Psoas muscle (tissue), 7 donors: ENCODE measurements at regions not wholly inside any gene's neighbourhood (a gene's known extent, or its start where the extent isn't known, plus 50 kb on each side); places are given as distances from the start of the nearest gene placed in this dataset.
"Not testable (repeated sequence)": the region's sequence is repeated elsewhere in the genome, so short reads cannot be mapped to it uniquely, and the experiment has no call there.

ENCODE experiments used
- ATAC-seq, 4 donors: fragments of 200-7000 bp; cut with Tn5 transposase; one replicate each; pipeline ENCODE4 v1.9.1; 2020; ENCODE audit warnings: moderate library complexity in 3 of 4, mild to moderate bottlenecking in 2 of 4
- DNase-seq, 2 donors: peaks; one replicate each; pipeline ENCODE4 v3.0.0-alpha.2; 2020
- H3K27ac ChIP-seq: fragments of 200-600 bp; one replicate; pipeline ENCODE4 v1.8.0; 2022
- H3K27me3 ChIP-seq, 3 donors: fragments of 200-600 bp in 1 of 3; one replicate each; pipeline versions ENCODE4 v1.6.1 to v1.8.0; 2013 to 2022; ENCODE audit warnings: low read length in 2 of 3, mild to moderate bottlenecking in 2 of 3, moderate library complexity in 1 of 3; ENCODE audit not compliant: insufficient read depth in 3 of 3
- H3K36me3 ChIP-seq, 2 donors: fragments of 200-600 bp in 1 of 2; one replicate each; pipeline versions ENCODE4 v1.6.1 to v1.8.0; 2013 to 2022; ENCODE audit warnings: low read depth in 1 of 2, mild to moderate bottlenecking in 1 of 2, moderate library complexity in 1 of 2; ENCODE audit not compliant: insufficient read depth in 1 of 2
- H3K4me1 ChIP-seq: fragments of 200-600 bp; one replicate; pipeline ENCODE4 v1.8.0; 2022
- H3K4me3 ChIP-seq: fragments of 200-600 bp; one replicate; pipeline ENCODE4 v1.8.0; 2022; ENCODE audit warnings: mild to moderate bottlenecking
- H3K9me3 ChIP-seq: fragments of 200-600 bp; one replicate; pipeline ENCODE4 v1.8.0; 2022
- WGBS, 3 donors: extraction: QIAGEN DNeasy Blood & Tissue Kit; methylation state at CpG; one replicate each; pipeline versions ENCODE4 v1.1.6 to v1.1.7; 2013; 5-methylcytosine and 5-hydroxymethylcytosine counted together
- intact Hi-C, 2 donors: fragments of 100-400 bp; cut with DNase I; formaldehyde crosslinking; loops; one replicate each; pipeline versions ENCODE4 v1.11.0 to v1.14.2; 2022
- donor health status: healthy with polysubstance abuse.
- donor health status: DM: no; HTN: no; CAD: no; lungs with moderate emphysema.
- donor health status: Bipolar disorder and iron deficiency.
- donor health status: healthy.
- donor health status: DM: yes; HTN: yes; CAD: no.
- donor health status: DM: no; HTN: no; CAD: no.
- donor health status: DM: yes; HTN: yes; CAD: no.

DNA sequence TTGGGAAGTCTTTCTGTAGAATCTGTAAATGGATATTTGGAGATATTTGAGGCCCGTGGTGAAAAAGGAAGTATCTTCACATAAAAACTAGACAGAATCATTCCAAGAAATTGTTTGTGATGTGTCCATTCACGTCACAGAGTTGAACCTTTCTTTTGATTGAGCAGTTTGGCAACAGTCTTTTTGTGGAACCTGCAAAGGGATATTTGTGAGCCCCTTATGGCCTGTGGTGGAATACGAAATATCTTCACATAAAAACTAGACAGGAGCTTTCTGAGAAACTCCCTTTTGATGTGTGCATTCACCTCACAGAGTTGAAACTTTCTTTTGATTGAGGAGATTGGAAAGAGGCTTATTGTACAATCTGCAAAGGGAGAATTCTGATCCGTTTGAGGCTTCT is 2980.4 kb downstream of the TUBA3C start:
- ATAC-seq, H3K4me1 ChIP-seq, H3K27ac ChIP-seq, H3K27me3 ChIP-seq, H3K36me3 ChIP-seq, DNase-seq, H3K4me3 ChIP-seq, H3K9me3 ChIP-seq, intact Hi-C loops: not testable (repeated sequence)
- WGBS, 3 donors = 42 to 46% (median 45%) methylated on average over 4 of the region's 4 CpGs

DNA sequence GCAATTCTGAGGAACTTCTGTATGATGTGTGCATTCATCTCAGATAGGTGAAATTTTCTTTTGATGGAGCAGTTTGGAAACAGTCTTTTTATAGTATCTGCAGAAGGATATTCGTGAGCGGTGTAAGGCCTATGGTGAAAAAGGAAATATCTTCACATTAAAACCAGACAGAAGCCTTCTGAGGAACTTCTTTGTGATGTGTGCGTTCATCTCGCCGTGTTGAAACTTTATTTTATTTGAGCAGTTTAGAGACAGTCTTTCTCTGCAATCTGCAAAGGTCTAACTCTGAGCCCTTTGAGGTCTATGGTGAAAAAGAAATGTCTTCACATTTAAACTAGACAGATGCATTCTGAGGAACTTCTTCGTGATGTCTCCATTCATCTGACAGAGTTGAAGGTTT is 3021.0 kb downstream of the TUBA3C start:
- H3K4me1 ChIP-seq, H3K36me3 ChIP-seq, ATAC-seq, H3K9me3 ChIP-seq, H3K4me3 ChIP-seq, H3K27ac ChIP-seq, intact Hi-C loops, DNase-seq, H3K27me3 ChIP-seq: not testable (repeated sequence)
- WGBS, 3 donors = 55% methylated on average over 5 of the region's 6 CpGs

DNA sequence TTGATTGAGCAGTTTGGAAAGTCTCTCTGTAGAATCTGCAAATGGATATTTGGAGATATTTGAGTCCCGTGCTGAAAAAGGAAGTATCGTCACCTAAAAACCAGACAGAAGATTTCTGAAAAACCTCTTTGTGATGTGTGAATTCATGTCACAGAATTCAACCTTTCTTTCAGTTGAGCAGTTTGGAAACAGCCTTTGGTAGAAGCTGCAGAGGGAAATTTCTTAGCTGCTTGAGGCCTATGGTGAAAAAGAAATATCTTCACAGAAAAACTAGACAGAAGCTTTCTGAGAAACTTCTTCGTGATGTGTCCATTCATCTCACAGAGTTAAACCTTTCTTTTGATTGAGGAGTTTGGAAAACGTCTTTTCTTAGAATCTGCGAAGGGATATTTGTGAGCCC is 3022.7 kb downstream of the TUBA3C start:
- H3K4me1 ChIP-seq, ATAC-seq, H3K27ac ChIP-seq, H3K36me3 ChIP-seq, H3K27me3 ChIP-seq, H3K4me3 ChIP-seq, intact Hi-C loops, H3K9me3 ChIP-seq, DNase-seq: not testable (repeated sequence)
- WGBS, 3 donors = 32 to 51% (median 44%) methylated on average over 2 to 4 of the region's 5 CpGs

DNA sequence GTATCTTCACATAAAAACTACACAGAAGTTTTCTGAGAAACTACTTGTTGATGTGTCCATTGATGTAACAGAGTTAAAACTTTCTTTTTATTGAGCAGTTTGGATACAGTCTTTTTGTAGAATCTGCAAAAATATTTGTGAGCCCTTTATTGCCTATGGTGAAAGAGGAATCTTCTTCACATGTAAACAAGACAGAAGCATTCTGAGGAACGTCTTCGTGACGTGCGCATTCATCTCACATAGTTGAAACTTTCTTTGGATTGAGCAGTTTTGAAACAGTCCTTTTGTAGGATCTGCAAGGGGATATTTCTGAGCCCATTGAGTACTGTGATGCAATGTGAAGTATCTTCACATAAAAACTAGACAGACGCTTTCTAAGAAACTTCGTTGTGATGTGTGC is 3023.6 kb downstream of the TUBA3C start:
- ATAC-seq, H3K4me1 ChIP-seq, H3K4me3 ChIP-seq, intact Hi-C loops, H3K27ac ChIP-seq, H3K27me3 ChIP-seq, H3K36me3 ChIP-seq, H3K9me3 ChIP-seq: not testable (repeated sequence)
- 52 to 55% (median 55%) methylated on average over 4 to 5 of the region's 6 CpGs for WGBS, 3 donors
- DNase-seq = peak; percentile 6 to 39

- ATAC-seq, H3K27ac ChIP-seq, H3K36me3 ChIP-seq, H3K27me3 ChIP-seq, DNase-seq, intact Hi-C loops, H3K4me3 ChIP-seq, H3K4me1 ChIP-seq, H3K9me3 ChIP-seq: not testable (repeated sequence)
- WGBS, 3 donors = 71 to 72% (median 71%) methylated on average over 7 of the region's 8 CpGs
Measured at GRCh38 chr13:16152849-16153248, 3028.8 kb downstream of the TUBA3C start.

GRCh38 chr13:16151296-16151695 is 3030.3 kb downstream of the TUBA3C start:
- H3K9me3 ChIP-seq, H3K4me3 ChIP-seq, DNase-seq, H3K27ac ChIP-seq, intact Hi-C loops, H3K27me3 ChIP-seq, H3K4me1 ChIP-seq, ATAC-seq, H3K36me3 ChIP-seq: not testable (repeated sequence)
- WGBS, 3 donors = 54 to 67% (median 62%) methylated on average over 5 of the region's 7 CpGs

GRCh38 chr13:16149415-16149814 is 3032.2 kb downstream of the TUBA3C start:
- peaks cover 17% of the 10 kb centered on the region for H3K9me3 ChIP-seq
- H3K27me3 ChIP-seq, intact Hi-C loops, H3K36me3 ChIP-seq, ATAC-seq, H3K4me1 ChIP-seq, H3K27ac ChIP-seq, H3K4me3 ChIP-seq, DNase-seq: not testable (repeated sequence)
- WGBS, 3 donors = 72 to 80% (median 79%) methylated on average over 7 of the region's 10 CpGs

GRCh38 chr13:16145652-16146051 is 3036.0 kb downstream of the TUBA3C start:
- ATAC-seq, H3K4me1 ChIP-seq, H3K36me3 ChIP-seq, H3K27ac ChIP-seq, H3K4me3 ChIP-seq, intact Hi-C loops, H3K27me3 ChIP-seq, DNase-seq: not testable (repeated sequence)
- WGBS, 3 donors = 22 to 74% (median 28%) methylated on average over 1 to 3 of the region's 5 CpGs
- peaks cover 17% of the 10 kb centered on the region for H3K9me3 ChIP-seq

- intact Hi-C loops, ATAC-seq, H3K27ac ChIP-seq, H3K4me1 ChIP-seq, H3K27me3 ChIP-seq, DNase-seq, H3K36me3 ChIP-seq, H3K4me3 ChIP-seq: not testable (repeated sequence)
- WGBS, 3 donors = 54 to 62% (median 59%) methylated on average over 6 to 9 of the region's 10 CpGs
- peaks cover 17% of the 10 kb centered on the region for H3K9me3 ChIP-seq
Measured at GRCh38 chr13:16141361-16141760, 3040.3 kb downstream of the TUBA3C start.

DNA sequence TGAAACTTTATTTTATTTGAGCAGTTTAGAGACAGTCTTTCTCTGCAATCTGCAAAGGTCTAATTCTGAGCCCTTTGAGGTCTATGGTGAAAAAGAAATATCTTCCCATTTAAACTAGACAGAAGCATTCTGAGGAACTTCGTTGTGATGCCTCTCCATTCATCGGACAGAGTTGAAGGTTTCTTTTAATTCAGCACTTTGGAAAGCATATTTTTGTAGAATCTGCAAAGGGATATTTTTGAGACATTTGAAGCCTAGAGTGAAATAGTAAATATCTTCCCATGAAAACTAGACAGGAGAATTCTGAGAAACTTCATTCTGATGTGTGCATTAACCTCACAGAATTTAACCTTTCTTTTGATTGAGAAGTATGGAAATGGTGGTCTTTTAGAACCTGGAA is 3044.8 kb downstream of the TUBA3C start:
- H3K9me3 ChIP-seq = peaks cover 14% of the 10 kb centered on the region
- H3K4me3 ChIP-seq, H3K4me1 ChIP-seq, H3K36me3 ChIP-seq, H3K27ac ChIP-seq, DNase-seq, intact Hi-C loops, ATAC-seq, H3K27me3 ChIP-seq: not testable (repeated sequence)
- 42 to 45% (median 42%) methylated on average over 2 of the region's 2 CpGs for WGBS, 3 donors

- H3K4me1 ChIP-seq, ATAC-seq, H3K36me3 ChIP-seq, H3K4me3 ChIP-seq, H3K9me3 ChIP-seq, H3K27ac ChIP-seq, intact Hi-C loops, DNase-seq, H3K27me3 ChIP-seq: not testable (repeated sequence)
- WGBS, 3 donors = 83 to 85% (median 84%) methylated on average over 5 of the region's 6 CpGs
Measured at GRCh38 chr13:16128675-16129074, 3052.9 kb downstream of the TUBA3C start.

DNA sequence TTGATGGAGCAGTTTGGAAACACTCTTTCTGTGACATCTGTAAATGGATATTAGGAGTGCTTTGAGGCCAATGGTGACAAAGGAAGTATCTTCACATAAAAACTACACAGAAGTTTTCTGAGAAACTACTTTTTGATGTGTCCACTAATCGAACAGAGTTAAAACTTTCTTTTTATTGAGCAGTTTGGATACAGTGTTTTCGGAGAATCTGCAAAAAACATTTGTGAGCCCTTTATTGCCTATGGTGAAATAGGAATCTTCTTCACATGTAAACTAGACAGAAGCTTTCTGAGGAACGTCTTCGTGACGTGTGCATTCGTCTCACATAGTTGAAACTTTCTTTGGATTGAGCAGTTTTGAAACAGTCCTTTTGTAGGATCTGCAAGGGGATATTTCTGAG is 3068.2 kb downstream of the TUBA3C start:
- H3K4me3 ChIP-seq, H3K36me3 ChIP-seq, H3K9me3 ChIP-seq, intact Hi-C loops, DNase-seq, ATAC-seq, H3K27ac ChIP-seq, H3K27me3 ChIP-seq, H3K4me1 ChIP-seq: not testable (repeated sequence)
- 51 to 56% (median 53%) methylated on average over 6 of the region's 6 CpGs for WGBS, 3 donors
